Stomach (tissue), 8 donors: ENCODE measurements at regions not wholly inside any gene's neighbourhood (a gene's known extent, or its start where the extent isn't known, plus 50 kb on each side); places are given as distances from the start of the nearest gene placed in this dataset.
A peak's percentile ranks its signal among the peaks of the same experiment; 100 is the strongest.

Experiments
- DNase-seq, 2 donors: peaks; one replicate each; pipeline versions ENCODE4 v3.0.0 to v3.0.0-alpha.2; 2013 to 2019
- H3K27ac ChIP-seq, 5 donors: fragments of 200-600 bp in 4 of 5; sonication (generic) in 4 of 5; one replicate each; pipeline ENCODE4 v1.5.1; 2013 to 2019; ENCODE audit warnings: mild to moderate bottlenecking in 1 of 5, moderate library complexity in 1 of 5
- H3K27me3 ChIP-seq, 3 donors: fragments of 200-600 bp; sonication (generic); one replicate each; pipeline ENCODE4 v1.5.1; 2017 to 2019; ENCODE audit warnings: mixed run types in 1 of 3
- H3K36me3 ChIP-seq, 4 donors: fragments of 200-600 bp; sonication (generic); 1 replicate in 3 of 4; 2 replicates in 1 of 4; pipeline ENCODE4 v1.5.1; 2016 to 2019
- H3K4me1 ChIP-seq, 4 donors: fragments of 200-600 bp; sonication (generic); one replicate each; pipeline ENCODE4 v1.5.1; 2016 to 2019
- H3K4me3 ChIP-seq, 4 donors: fragments of 200-600 bp; sonication (generic) in 3 of 4; one replicate each; pipeline ENCODE4 v1.5.1; 2016 to 2019; ENCODE audit warnings: mild to moderate bottlenecking in 1 of 4
- H3K9me3 ChIP-seq, 4 donors: fragments of 200-600 bp; sonication (generic); one replicate each; pipeline ENCODE4 v1.5.1; 2016 to 2019
- EP300 ChIP-seq: sonication (generic); formaldehyde crosslinking; IDR thresholded peaks from one replicate; pipeline ENCODE4 v1.6.1; 2017; ENCODE audit warnings: antibody characterized with exemption
- POLR2A ChIP-seq, 4 donors: fragments of 450-650 bp; IDR thresholded peaks; one replicate each; pipeline ENCODE4 v1.6.1; 2016; ENCODE audit warnings: antibody characterized with exemption in 4 of 4, control low read depth in 2 of 4, mild to moderate bottlenecking in 1 of 4, moderate library complexity in 1 of 4
- POLR2AphosphoS5 ChIP-seq, 3 donors: sonication (generic); formaldehyde crosslinking; IDR thresholded peaks; one replicate each; pipeline ENCODE4 v1.6.1; 2016; ENCODE audit warnings: antibody characterized with exemption in 3 of 3
- WGBS, 5 donors: extraction: QIAGEN DNeasy Blood & Tissue Kit in 3 of 5; methylation state at CpG; one replicate each; pipeline versions ENCODE4 v1.1.5 to v1.1.7; 2013 to 2018; 5-methylcytosine and 5-hydroxymethylcytosine counted together
- intact Hi-C: fragments of 100-400 bp; cut with DNase I; formaldehyde crosslinking; loops from one replicate; pipeline ENCODE4 v1.15.1; 2023; ENCODE audit warnings: low total_unique reads
- TF ChIP-seq, protein P1 (sequence below), 7 experiments: fragments of 450-650 bp in 4 of 7; fragments of 200-600 bp in 3 of 7; sonication (generic) in 3 of 7; IDR thresholded peaks; one replicate each; pipeline ENCODE4 v1.5.1; 2016 to 2019; ENCODE audit warnings: antibody characterized with exemption in 7 of 7, control low read depth in 2 of 7, mild to moderate bottlenecking in 1 of 7
- donor health status: healthy with polysubstance abuse.
- donor health status: Bipolar disorder and iron deficiency.
- donor health status: healthy.

DNA sequence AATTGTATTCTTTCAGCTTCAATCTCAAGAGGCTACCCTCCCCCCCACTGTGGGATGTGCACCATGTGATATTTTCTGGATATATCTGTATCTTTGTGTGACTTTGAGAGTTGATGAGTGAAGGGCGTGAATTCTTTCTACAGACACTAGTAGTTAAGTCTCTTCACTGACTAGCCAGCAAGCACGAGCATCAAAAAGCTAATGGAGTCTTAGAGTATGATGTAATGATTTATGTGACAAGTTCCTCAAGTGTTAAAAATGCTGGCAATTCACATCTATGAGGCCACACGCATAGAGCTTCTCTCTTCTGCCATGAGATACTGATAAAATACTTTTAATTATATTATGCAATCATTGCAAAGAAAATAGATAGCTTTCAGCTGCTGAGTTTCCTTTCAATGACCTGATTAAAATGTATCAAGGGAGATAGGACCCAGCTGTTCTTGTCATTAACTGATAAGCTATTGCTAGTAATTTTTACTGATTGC is 304.8 kb downstream of the TRIB2 start:
- TF ChIP-seq EP300 (no peak), POLR2A (IDR thresholded peaks at IDR 0.05) (no peak), POLR2AphosphoS5 (IDR thresholded peaks at IDR 0.05) (no peak)
- TF ChIP-seq, protein P1, sequence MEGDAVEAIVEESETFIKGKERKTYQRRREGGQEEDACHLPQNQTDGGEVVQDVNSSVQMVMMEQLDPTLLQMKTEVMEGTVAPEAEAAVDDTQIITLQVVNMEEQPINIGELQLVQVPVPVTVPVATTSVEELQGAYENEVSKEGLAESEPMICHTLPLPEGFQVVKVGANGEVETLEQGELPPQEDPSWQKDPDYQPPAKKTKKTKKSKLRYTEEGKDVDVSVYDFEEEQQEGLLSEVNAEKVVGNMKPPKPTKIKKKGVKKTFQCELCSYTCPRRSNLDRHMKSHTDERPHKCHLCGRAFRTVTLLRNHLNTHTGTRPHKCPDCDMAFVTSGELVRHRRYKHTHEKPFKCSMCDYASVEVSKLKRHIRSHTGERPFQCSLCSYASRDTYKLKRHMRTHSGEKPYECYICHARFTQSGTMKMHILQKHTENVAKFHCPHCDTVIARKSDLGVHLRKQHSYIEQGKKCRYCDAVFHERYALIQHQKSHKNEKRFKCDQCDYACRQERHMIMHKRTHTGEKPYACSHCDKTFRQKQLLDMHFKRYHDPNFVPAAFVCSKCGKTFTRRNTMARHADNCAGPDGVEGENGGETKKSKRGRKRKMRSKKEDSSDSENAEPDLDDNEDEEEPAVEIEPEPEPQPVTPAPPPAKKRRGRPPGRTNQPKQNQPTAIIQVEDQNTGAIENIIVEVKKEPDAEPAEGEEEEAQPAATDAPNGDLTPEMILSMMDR (IDR thresholded peaks at IDR 0.05): no peak
- peak in 1 of 2 donors; percentile 59 for DNase-seq
- Histone ChIP-seq H3K4me3 (no peak overlapping the region), H3K27me3 (peaks cover 0 to 6% (median 0%) of the 10 kb centered on the region in 3 donors), H3K4me1 (no peaks in the 10 kb centered on the region), H3K27ac (no peak overlapping the region), H3K36me3 (no peaks in the 10 kb centered on the region), H3K9me3 (no peaks in the 10 kb centered on the region)
- WGBS, 5 donors: 40 to 59% (median 53%) methylated on average over 3 of the region's 3 CpGs
- intact Hi-C loops: no loop called here

DNA sequence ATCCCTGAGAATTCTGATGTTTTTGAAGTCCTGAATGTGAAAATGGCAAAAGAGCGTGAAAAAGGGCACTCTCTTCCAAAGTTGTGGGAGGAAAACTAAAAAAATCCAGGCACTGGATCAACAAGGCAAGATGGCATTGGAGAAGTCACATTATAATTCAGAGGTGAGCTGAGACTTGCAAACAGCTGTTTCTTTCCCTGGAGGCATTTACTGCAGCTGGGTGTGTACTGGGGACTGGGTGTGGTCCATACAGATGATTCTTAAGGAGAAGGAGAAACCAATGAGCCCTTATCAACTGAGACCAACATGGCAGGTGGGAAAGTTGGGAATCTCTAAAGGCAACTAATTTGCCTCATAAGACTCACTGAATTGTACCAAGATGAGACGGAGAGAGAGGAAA is 313.9 kb downstream of the TRIB2 start:
- H3K4me1 ChIP-seq: no peaks in the 10 kb centered on the region
- no peak overlapping the region for H3K4me3 ChIP-seq
- no peaks in the 10 kb centered on the region for H3K27me3 ChIP-seq
- 84 to 94% (median 91%) methylated on average over 2 of the region's 2 CpGs for WGBS, 5 donors
- H3K36me3 ChIP-seq: no peaks in the 10 kb centered on the region
- no peak overlapping the region for H3K27ac ChIP-seq
- H3K9me3 ChIP-seq: no peaks in the 10 kb centered on the region
- intact Hi-C loops: no loop called here
- DNase-seq: no peak
- TF ChIP-seq POLR2A (IDR thresholded peaks at IDR 0.05): no peak

DNA sequence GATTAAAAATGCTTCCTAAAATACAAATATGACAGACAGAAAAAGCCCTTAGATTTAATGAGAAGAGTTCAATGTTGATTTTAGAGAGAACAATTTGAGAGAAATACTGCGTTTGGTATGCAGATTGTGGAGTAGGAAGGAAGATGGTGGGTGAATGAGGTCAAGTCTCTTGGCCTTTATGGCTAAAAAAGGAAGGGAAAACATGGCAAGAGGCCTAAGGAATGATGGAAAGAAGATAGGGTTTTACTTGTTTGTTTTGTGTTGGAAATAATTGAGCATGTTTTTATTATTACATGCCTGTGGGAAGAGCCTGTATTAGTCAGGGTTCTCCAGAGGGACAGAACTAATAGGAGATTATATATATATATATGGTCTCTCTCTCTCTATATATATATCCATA is 318.1 kb downstream of the TRIB2 start:
- 58 to 73% (median 65%) methylated on average over 1 of the region's 1 CpG for WGBS, 5 donors
- no peak for DNase-seq
- peaks cover 0 to 2% (median 0%) of the 10 kb centered on the region in 3 donors for H3K27me3 ChIP-seq
- no peaks in the 10 kb centered on the region for H3K36me3 ChIP-seq
- H3K4me3 ChIP-seq: no peak overlapping the region
- intact Hi-C loops: no loop called here
- H3K4me1 ChIP-seq: no peaks in the 10 kb centered on the region
- TF ChIP-seq POLR2AphosphoS5 (IDR thresholded peaks at IDR 0.05) (no peak), POLR2A (IDR thresholded peaks at IDR 0.05) (no peak), EP300 (no peak)
- TF ChIP-seq, protein P1 (IDR thresholded peaks at IDR 0.05): no peak
- H3K9me3 ChIP-seq: no peaks in the 10 kb centered on the region
- H3K27ac ChIP-seq: no peak overlapping the region

DNA sequence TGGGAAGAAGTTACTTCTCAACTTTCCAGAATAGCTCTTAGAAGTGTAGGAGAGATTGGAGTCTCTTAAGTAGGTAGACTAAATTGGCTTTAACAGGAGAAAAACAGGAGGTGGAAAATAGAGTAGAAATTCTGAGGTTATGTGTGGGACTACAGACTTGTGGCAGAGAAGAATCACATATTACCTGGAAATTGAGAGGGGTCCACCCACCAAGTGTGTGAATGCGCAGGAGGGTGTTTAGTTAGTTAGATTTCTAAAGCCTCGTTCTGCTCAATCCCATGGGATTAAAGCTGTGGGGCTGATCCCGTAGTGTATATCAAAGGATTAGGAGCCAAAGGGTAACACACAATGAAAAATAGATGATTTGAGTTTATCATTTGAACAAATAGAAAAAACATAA is 319.1 kb downstream of the TRIB2 start:
- TF ChIP-seq POLR2A (IDR thresholded peaks at IDR 0.05): no peak
- no peak for TF ChIP-seq POLR2AphosphoS5 (IDR thresholded peaks at IDR 0.05)
- no peak for TF ChIP-seq EP300
- TF ChIP-seq, protein P1 (IDR thresholded peaks at IDR 0.05): no peak
- Histone ChIP-seq H3K36me3 (no peaks in the 10 kb centered on the region), H3K27ac (no peak overlapping the region), H3K27me3 (peaks cover 0 to 12% (median 0%) of the 10 kb centered on the region in 3 donors), H3K9me3 (peaks cover 0 to 6% (median under 1%) of the 10 kb centered on the region in 4 donors), H3K4me1 (no peaks in the 10 kb centered on the region), H3K4me3 (no peak overlapping the region)
- WGBS, 5 donors: 64 to 79% (median 72%) methylated on average over 3 of the region's 3 CpGs
- DNase-seq: no peak
- intact Hi-C loops: no loop called here

DNA sequence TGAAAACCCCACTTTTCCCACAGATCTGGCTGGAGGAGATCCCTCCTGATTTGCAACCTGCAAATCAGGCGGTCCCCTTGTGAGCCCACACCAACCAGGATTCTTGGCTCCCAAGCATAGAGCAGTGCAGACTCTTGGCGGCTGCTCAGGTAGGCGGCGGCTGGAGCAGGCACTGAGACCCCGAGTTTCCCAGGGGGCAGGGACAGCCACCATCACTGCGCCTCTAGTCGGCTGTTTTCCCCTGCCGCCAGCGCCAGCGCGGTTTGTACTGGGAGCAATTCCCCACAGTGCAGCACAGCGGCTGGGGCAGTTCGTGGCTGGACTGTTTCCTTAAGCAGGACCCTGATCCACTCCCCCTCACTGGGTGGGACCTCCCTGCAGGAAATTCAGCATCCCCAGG is 323.3 kb downstream of the TRIB2 start:
- no peaks in the 10 kb centered on the region for H3K36me3 ChIP-seq
- no peaks in the 10 kb centered on the region for H3K4me1 ChIP-seq
- intact Hi-C loops: no loop called here
- no peak for DNase-seq
- H3K27ac ChIP-seq: no peak overlapping the region
- H3K4me3 ChIP-seq: no peak overlapping the region
- TF ChIP-seq POLR2A (IDR thresholded peaks at IDR 0.05) (no peak), EP300 (no peak), POLR2AphosphoS5 (IDR thresholded peaks at IDR 0.05) (no peak)
- TF ChIP-seq, protein P1 (IDR thresholded peaks at IDR 0.05): no peak
- 69 to 100% (median 77%) methylated on average over 1 to 13 of the region's 13 CpGs; no CpG with 5 or more reads in 1 of the 5 donors for whole genome bisulfite sequencing, 5 donors
- peaks cover 0 to 12% (median 0%) of the 10 kb centered on the region in 3 donors for H3K27me3 ChIP-seq
- H3K9me3 ChIP-seq: peaks cover 0 to 17% (median 4%) of the 10 kb centered on the region in 4 donors
